Common myeloid progenitor, CD34-positive (primary cell): ENCODE measurements at regions not wholly inside any gene's neighbourhood (a gene's known extent, or its start where the extent isn't known, plus 50 kb on each side); places are given as distances from the start of the nearest gene placed in this dataset.
"Not testable (repeated sequence)": the region's sequence is repeated elsewhere in the genome, so short reads cannot be mapped to it uniquely, and the experiment has no call there.

Experiments
- CTCF ChIA-PET: fragments of 350-600 bp; sonication (Branson Sonifier 250); formaldehyde crosslinking; loops from one replicate; lab custom pipeline; 2021; ENCODE audit warnings: antibody characterized with exemption; lab: Charles Lee
- POLR2A ChIA-PET: fragments of 350-600 bp; sonication (Branson Sonifier 250); formaldehyde crosslinking; loops from one replicate; lab custom pipeline; 2021; ENCODE audit warnings: antibody characterized with exemption; lab: Charles Lee
- DNase-seq, 3 donors: peaks; one replicate each; pipeline versions ENCODE4 v3.0.0 to v3.0.0-alpha.2; 2013
- H3K27ac ChIP-seq, 2 experiments: 1 replicate in 1 of 2; 2 replicates in 1 of 2; pipeline ENCODE4 v1.7.0; 2013; ENCODE audit warnings: inconsistent platforms in 2 of 2, low read length in 2 of 2, mild to moderate bottlenecking in 2 of 2, low read depth in 1 of 2, moderate library complexity in 1 of 2; ENCODE audit not compliant: severe bottlenecking in 2 of 2, insufficient read depth in 1 of 2, poor library complexity in 1 of 2
- H3K27me3 ChIP-seq, 5 experiments: replicated peaks in 2 of 5; 1 replicate in 3 of 5; 2 replicates in 2 of 5; pipeline versions ENCODE4 v1.6.1 to v1.7.0; 2013; ENCODE audit warnings: low read length in 4 of 5, mild to moderate bottlenecking in 2 of 5, moderate library complexity in 2 of 5, inconsistent platforms in 1 of 5; ENCODE audit not compliant: insufficient read depth in 5 of 5, control insufficient read depth in 4 of 5
- H3K36me3 ChIP-seq, 4 experiments: 1 replicate in 2 of 4; 2 replicates in 2 of 4; pipeline versions ENCODE4 v1.6.1 to v1.7.0; 2013; ENCODE audit warnings: low read length in 3 of 4, control low read depth in 1 of 4, mild to moderate bottlenecking in 1 of 4; ENCODE audit not compliant: control insufficient read depth in 4 of 4, insufficient read depth in 4 of 4
- H3K4me1 ChIP-seq, 4 experiments: 1 replicate in 3 of 4; 2 replicates in 1 of 4; pipeline versions ENCODE4 v1.6.1 to v1.7.1; 2013; ENCODE audit warnings: low read length in 3 of 4, mild to moderate bottlenecking in 3 of 4, control low read depth in 1 of 4, inconsistent platforms in 1 of 4, moderate library complexity in 1 of 4; ENCODE audit not compliant: control insufficient read depth in 4 of 4, insufficient read depth in 4 of 4; ENCODE audit errors: control extremely low read depth in 1 of 4
- H3K4me3 ChIP-seq, 7 experiments: 1 replicate in 4 of 7; 2 replicates in 3 of 7; pipeline versions ENCODE4 v1.5.1 to v1.7.0; 2013; ENCODE audit warnings: mild to moderate bottlenecking in 7 of 7, low read length in 6 of 7, moderate library complexity in 6 of 7, inconsistent platforms in 2 of 7, low read depth in 2 of 7, control low read depth in 1 of 7; ENCODE audit not compliant: insufficient read depth in 4 of 7, control insufficient read depth in 1 of 7; ENCODE audit errors: extremely low read depth in 1 of 7
- H3K9me3 ChIP-seq, 5 experiments: 1 replicate in 4 of 5; 2 replicates in 1 of 5; pipeline versions ENCODE4 v1.6.1 to v1.7.1; 2013; ENCODE audit warnings: low read length in 4 of 5, mild to moderate bottlenecking in 2 of 5, inconsistent platforms in 1 of 5, low read depth in 1 of 5, moderate library complexity in 1 of 5; ENCODE audit not compliant: control insufficient read depth in 4 of 5, insufficient read depth in 2 of 5; ENCODE audit errors: control extremely low read depth in 1 of 5
- WGBS: methylation state at CpG from one replicate; pipeline ENCODE4 v1.1.5; 2013; ENCODE audit not compliant: insufficient coverage; 5-methylcytosine and 5-hydroxymethylcytosine counted together

GRCh38 chr12:34264110-34264509, 241.8 kb downstream of the ALG10 start:
- no peak overlapping the region for H3K27ac ChIP-seq
- H3K4me1 ChIP-seq, result no peaks in the 10 kb centered on the region
- no peak for DNase-seq
- POLR2A ChIA-PET, result no interaction called here
- CTCF ChIA-PET, result no interaction called here
- no peaks in the 10 kb centered on the region for H3K36me3 ChIP-seq
- H3K27me3 ChIP-seq, result no peaks in the 10 kb centered on the region
- no peak overlapping the region for H3K4me3 ChIP-seq
- 93% methylated on average over 12 of the region's 14 CpGs for WGBS
- H3K9me3 ChIP-seq, result peaks cover 0 to 8% (median 0%) of the 10 kb centered on the region in 5 experiments

GRCh38 chr12:34273703-34274102, 251.4 kb downstream of the ALG10 start:
- CTCF ChIA-PET, H3K27me3 ChIP-seq, POLR2A ChIA-PET, DNase-seq, H3K4me3 ChIP-seq, H3K4me1 ChIP-seq, H3K36me3 ChIP-seq, H3K27ac ChIP-seq: not testable (repeated sequence)
- 68% methylated on average over 3 of the region's 4 CpGs for WGBS
- peaks cover 0 to 13% (median 7%) of the 10 kb centered on the region in 5 experiments for H3K9me3 ChIP-seq

- Histone ChIP-seq H3K4me3 (no peak overlapping the region), H3K27ac (no peak overlapping the region), H3K27me3 (no peaks in the 10 kb centered on the region), H3K36me3 (no peaks in the 10 kb centered on the region), H3K9me3 (peaks cover 0 to 14% (median 7%) of the 10 kb centered on the region in 5 experiments), H3K4me1 (no peaks in the 10 kb centered on the region)
- CTCF ChIA-PET, result no interaction called here
- POLR2A ChIA-PET, result no interaction called here
- 93% methylated on average over 3 of the region's 9 CpGs for WGBS
- no peak for DNase-seq
These were observed 252.8 kb downstream of the ALG10 start for GRCh38 chr12:34275129-34275528.

GRCh38 chr12:34286483-34286882, 264.2 kb downstream of the ALG10 start:
- no peaks in the 10 kb centered on the region for H3K4me1 ChIP-seq
- H3K27me3 ChIP-seq, result no peaks in the 10 kb centered on the region
- no peaks in the 10 kb centered on the region for H3K36me3 ChIP-seq
- H3K4me3 ChIP-seq, result no peak overlapping the region
- no peak overlapping the region for H3K27ac ChIP-seq
- WGBS, result 59% methylated on average over 4 of the region's 5 CpGs
- peaks cover 2 to 42% (median 34%) of the 10 kb centered on the region in 5 experiments for H3K9me3 ChIP-seq
- ChIA-PET POLR2A (no interaction called here), CTCF (no interaction called here)
- DNase-seq, result no peak

GRCh38 chr12:34286934-34287333, 264.6 kb downstream of the ALG10 start:
- Histone ChIP-seq H3K27ac (no peak overlapping the region), H3K4me1 (no peaks in the 10 kb centered on the region), H3K4me3 (no peak overlapping the region), H3K36me3 (no peaks in the 10 kb centered on the region), H3K27me3 (no peaks in the 10 kb centered on the region), H3K9me3 (peaks cover 2 to 46% (median 38%) of the 10 kb centered on the region in 5 experiments)
- ChIA-PET CTCF (no interaction called here), POLR2A (no interaction called here)
- 69% methylated on average over 4 of the region's 6 CpGs for WGBS
- no peak for DNase-seq

- H3K9me3 ChIP-seq, result peaks cover 2 to 49% (median 42%) of the 10 kb centered on the region in 5 experiments
- H3K27ac ChIP-seq, result no peak overlapping the region
- 67% methylated on average over 9 of the region's 9 CpGs for WGBS
These were observed 265.1 kb downstream of the ALG10 start for GRCh38 chr12:34287437-34287836.

GRCh38 chr12:34287986-34288962, 266.0 kb downstream of the ALG10 start:
- no peak for DNase-seq
- 82% methylated on average over 30 of the region's 32 CpGs for WGBS
- H3K27ac ChIP-seq, result no peak overlapping the region
- H3K4me3 ChIP-seq, result no peak overlapping the region
- no peaks in the 10 kb centered on the region for H3K4me1 ChIP-seq
- peaks cover 2 to 53% (median 48%) of the 10 kb centered on the region in 5 experiments for H3K9me3 ChIP-seq
- no peaks in the 10 kb centered on the region for H3K36me3 ChIP-seq
- ChIA-PET CTCF (no interaction called here), POLR2A (no interaction called here)
- H3K27me3 ChIP-seq, result no peaks in the 10 kb centered on the region

More at GRCh38 chr12:34287437-34287836, 265.1 kb downstream of the ALG10 start:
- Histone ChIP-seq H3K4me1 (no peaks in the 10 kb centered on the region), H3K27me3 (no peaks in the 10 kb centered on the region), H3K4me3 (no peak overlapping the region), H3K36me3 (no peaks in the 10 kb centered on the region)
- ChIA-PET CTCF (no interaction called here), POLR2A (no interaction called here)
- DNase-seq, result no peak
